ENCODE measurements at regions not wholly inside any gene's neighbourhood (a gene's known extent, or its start where the extent isn't known, plus 50 kb on each side); places are given as distances from the start of the nearest gene placed in this dataset.

DNA sequence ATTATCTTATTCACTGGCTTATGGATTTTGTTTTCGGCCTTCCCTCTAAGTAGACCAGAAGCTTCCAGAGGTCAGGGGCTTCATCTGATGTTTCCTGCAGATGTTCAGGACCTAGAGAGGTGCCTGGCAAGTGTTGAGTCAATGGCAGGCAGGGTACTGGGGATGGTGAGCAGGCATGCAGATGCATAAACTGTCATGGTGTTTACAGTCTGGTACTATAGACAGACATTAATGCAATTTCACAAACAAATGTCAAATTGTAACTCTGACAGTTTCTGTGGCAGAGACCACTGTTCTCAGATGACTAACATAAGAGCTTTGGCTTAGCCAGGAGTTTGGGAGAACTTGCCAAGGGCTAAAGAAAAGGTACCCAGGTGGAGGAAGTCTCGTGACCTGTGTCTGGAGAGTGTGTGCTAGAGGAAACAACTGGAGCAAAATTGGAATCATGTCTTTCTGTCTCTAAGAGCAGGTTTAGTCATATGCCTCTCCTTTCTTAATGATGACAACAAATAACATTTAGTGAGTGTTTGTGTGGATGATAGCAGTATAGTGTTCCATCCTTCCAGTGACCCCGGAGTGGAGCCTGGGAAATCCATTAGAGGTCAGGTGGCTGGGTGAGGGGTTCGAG, 53.7 kb upstream of the TRAK1 start:
- DNase-seq (ENCODE audit: low spot score): no peak

DNA sequence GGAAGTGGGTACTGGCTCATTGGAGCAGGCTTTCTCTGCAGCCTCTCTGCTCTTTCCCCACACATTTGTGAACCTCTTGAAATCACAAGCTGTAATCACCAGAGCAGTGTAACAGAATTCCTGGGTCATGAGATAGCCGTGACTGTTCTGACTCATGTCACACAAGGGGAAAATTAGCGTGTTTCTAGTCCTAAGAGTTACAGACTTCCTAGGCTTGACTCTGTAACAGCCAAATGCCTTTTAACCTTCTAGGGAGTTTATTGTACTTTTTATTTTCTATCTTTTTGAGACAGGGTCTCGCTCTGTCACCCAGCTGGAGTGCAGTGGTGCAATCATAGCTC, 54.7 kb upstream of the TRAK1 start:
- no peak for DNase-seq (ENCODE audit: low spot score)

DNA sequence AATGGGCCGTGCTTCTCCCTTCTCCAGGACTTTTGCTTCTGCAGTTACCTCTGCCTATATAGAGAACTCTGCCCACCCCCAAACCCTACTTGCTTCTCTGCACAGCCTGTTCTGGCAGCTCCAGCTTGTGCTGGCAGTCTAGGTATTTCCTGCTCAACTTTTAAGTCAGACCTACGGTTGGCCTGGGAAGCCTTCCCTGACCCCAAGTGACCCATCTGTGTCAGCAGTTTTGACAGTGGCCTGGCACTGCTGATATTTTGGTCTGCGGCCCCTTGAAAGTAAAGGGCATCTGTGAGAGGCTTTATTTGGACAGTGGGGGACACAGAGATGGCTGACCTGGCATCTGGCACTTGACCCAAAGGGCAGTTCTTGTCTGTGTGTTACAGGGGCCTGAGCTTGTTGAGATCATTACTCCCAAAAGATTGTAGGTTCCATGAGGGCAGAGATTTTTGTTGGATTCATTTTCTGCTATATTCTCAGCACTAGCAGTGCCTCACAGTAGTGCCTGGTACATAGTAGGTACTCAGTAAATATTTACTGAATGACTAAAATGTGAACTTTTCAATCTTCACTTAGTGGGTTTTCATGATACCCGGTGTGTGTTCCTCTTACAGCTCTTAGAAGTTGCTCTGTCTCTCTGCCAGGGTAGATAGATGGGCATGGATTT, 55.2 kb upstream of the TRAK1 start:
- DNase-seq (ENCODE audit: low spot score): no peak

DNA sequence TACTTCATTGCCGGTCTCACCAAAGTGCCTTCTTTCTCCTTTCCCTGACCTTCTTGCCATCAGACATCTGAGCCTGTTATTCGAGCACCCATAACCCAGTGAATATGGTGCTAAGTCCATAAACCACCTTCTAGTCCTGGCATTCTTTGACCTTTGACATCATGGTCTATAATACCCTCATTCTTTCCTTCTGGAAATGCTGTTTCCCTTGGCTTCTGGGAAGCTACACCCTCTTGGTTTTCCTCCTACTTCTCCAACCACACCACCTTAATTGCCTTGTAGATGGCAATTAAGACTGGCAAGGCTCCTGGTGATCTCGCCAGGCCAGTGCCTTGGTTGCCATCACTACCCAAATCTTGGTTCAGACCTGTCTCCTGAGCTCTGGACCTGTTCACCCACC, 56.1 kb upstream of the TRAK1 start:
- no peak for DNase-seq (ENCODE audit: low spot score)

DNA sequence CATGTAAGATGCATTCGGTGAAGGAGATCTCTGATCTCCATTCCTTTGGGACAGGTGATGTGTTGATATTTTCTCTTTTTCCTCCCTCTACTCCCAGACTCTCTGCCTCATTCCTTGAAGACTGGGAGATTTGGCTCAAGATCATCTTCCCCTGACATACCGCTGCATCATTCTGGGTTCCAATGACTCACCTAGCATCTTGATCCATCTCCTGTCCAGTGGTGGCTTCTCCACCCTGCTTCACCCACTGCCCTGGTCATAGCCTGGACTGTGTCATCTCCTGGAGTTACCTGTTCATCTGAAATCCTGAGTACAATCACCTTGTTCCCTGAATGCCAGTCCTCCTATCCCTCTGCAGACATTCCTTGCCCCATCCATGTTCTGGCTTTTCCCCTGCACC, 57.4 kb upstream of the TRAK1 start:
- DNase-seq (ENCODE audit: low spot score): no peak

DNA sequence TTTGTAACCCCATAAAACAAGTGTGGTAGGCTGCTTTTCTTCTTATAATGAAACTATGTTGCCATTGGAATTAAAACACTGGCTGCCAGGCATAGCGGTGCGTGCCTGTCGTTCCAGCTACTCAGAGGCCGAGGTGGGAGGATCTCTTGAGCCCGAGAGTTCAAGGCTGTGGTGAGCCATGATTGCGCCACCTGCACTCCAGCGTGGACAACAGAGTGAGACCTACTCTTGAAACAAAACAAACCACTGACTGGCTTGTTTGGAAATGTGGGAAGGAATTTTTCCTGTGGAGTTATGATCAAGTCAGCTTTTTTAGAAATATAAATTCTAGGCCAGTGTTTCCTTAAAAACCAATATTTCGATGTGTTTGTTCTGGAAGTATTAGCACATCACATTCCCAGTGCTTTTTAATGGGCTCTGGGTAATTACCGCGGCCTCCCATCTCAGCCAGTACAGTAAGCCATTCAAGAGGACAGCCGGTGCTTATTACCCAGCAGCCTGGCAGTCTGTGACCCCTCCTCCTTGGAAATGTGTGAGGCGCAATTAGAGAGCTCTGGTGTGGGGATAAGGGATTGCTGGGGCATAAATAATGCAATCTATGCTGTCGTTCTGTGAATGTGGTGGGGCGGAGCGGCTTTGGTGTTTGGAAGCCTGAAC, 58.3 kb upstream of the TRAK1 start:
- DNase-seq (ENCODE audit: low spot score): peak; percentile 16

DNA sequence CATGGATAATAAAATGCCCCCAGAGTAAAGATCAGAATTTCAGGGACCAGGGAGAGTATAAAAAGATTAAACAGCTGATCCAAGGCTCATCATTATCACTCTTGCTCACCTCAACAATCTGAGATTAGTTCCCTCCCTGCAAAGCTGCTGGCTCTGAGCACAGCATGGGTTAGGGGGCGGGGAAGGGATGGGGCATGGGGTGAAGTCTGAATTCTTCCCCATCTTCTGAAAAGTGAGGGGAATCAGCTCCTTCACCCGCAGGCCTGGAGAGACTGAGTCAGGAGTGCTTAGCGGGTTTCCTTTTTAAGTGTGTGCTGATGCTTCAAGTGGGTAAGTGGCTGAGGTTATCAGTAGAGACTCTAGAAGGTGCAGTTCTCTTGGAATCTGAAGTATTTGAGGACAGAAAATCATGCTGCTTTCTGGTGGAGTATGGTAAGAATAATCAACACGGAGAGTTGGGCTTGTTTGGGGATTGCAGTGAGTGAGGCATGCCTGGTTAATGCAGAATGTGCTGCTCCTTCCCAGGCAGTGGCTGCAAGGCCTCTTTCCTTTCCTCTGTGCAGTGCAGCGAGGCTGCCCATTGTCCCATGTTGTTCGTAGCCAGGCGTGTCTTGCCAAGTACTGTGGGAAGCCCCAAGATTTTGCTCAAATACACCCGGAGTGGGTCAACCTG, 59.2 kb upstream of the TRAK1 start:
- peak; percentile 21 for DNase-seq (ENCODE audit: low spot score)

DNA sequence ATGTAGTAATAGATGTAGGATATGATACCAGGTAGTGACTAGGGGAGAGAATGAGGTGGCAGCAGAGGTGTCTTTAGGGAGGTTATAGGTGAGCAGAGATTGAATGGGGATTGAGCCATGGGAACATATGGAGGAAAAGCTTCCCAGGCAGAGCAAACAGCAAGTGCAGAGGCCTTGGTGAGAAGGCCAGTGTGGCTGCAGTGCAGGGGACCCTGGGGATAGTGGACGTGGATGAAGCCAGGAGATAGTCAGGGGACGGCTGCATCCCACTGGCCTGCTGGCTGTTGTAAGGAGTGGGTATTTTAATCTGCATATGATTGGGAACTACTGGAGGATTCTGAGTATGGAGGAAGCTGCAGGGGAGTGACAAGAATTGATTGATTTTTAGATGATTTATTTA, 62.7 kb upstream of the TRAK1 start:
- no peak for DNase-seq (ENCODE audit: low spot score)

DNA sequence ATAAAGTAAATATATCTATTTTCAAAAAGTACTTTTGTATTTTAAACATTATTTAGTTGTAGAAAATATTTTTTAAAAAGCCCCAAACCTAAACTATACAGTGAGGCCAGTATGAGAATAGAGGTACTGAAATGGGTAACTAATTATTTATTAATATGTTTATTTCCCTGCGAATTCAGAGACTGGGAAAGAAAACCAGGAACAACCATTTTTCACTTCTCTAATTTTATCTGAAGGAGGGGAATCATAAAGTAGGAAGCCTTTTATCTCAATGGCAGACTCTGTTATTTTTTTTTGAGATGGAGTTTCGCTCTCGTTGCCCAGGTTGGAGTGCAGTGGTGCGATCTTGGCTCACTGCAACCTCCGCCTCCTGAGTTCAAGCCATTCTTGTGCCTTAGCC, 63.6 kb upstream of the TRAK1 start:
- no peak for DNase-seq (ENCODE audit: low spot score)

DNA sequence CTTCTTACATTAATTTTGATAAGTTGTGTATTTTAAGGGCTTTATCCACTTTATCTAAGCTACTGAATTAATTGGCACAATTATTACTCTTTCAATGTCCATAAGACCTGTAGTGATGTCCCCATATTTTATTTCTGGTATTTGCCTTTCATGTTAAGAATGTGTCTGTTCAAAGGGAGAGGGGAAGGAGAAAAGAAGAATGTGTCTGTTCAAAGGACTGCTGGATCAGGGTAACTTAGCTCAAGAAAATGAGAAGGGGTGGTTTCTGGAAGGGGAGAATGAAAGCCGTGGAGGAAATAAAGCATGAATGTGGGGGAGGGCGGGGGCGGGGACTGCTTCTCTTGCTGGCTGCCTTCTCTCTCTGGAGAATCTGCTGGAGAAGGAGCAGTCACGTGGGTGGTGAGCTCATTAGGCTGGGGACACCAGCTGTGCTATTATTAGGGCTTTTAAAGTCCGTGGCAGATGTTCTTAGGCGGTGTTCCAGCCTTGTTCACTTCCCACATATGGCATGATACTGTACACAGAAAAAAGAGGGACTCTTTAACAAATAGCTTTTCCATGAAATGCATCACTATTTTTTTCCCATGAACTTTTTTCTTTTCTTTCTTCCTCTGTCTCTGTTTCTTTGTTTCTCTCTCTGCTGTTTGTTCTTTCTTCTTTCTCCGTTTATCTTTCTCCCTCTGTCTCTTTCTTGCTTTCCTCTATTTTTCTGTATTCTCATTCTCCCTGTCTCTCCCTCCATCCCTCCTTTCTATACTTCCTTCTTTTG, 63.7 kb upstream of the ULK4 start:
- peak; percentile 91 for DNase-seq (ENCODE audit: low spot score)

DNA sequence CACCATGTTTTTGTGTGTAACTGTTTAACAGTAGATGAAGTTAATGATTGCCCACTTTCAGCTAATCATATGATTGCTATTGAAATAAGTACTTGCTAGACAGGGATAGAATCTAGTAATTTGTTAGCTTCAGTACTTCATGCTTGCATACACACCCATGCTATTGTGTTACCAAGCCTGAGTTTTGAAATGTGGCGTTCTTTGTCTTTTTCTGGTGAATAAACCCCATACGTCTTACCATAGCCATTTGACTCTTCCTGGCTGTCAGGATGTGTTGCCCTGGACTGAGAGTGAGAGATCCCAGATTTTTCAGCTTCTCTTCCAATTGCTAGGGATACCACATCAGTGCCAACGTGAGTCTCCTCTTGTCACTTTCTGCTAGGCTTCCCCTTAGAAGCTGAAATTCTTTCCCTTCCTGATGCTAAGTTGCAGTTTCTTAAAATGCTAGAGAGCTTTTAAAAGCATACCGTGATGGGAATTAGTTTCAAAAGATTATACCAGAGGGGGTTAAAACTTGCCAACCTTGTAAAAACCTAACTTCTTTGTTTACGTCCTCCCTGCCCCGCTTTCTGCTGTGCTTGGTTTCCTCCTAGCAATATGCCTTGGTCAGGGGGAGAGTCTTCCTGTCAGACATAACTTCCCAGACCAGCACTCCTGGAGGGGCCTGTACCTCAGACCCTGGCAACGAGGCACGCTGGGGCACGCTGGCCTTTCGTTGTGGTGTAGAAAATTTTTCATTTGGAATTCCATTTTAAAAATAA, 62.9 kb upstream of the ULK4 start:
- DNase-seq (ENCODE audit: low spot score): no peak

DNA sequence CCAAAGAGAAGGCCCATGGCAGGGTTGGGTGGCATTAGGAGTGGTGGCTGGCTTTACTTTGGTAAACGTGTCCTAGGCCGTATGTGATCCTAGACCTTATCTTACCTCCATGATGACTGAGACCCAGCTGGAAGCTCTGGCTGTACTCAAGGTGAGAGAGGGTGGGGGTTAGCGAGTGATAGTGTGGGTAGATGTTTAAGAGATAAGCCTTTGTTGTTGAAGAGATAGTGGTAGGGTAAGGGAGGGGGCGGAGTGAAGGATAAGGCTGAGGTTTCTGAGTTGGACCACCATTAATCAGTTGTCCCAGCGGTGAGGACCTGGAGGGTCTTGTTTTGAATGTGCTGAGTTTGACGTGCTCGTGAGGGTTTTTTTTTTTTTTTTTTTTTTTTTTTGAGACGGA, 61.5 kb upstream of the ULK4 start:
- DNase-seq (ENCODE audit: low spot score): no peak

DNA sequence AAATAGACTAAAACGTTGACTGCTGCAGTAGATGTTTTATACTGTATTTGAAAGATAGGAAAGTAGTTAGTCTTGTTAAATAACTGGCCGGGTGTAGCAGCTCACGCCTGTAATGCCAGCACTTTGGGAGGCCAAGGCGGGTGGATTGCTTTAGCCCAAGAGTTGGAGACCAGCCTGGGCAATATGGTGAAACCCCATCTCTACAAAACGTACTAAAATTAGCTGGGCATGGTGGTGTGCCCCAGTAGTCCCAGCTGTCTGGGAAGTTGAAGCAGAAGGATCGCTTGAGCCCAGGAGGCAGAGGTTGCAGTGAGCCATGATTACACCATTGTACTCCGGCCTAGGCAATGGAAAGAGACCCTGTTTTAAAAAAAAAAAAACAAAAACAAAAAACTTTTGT, 60.5 kb upstream of the ULK4 start:
- DNase-seq (ENCODE audit: low spot score): no peak

DNA sequence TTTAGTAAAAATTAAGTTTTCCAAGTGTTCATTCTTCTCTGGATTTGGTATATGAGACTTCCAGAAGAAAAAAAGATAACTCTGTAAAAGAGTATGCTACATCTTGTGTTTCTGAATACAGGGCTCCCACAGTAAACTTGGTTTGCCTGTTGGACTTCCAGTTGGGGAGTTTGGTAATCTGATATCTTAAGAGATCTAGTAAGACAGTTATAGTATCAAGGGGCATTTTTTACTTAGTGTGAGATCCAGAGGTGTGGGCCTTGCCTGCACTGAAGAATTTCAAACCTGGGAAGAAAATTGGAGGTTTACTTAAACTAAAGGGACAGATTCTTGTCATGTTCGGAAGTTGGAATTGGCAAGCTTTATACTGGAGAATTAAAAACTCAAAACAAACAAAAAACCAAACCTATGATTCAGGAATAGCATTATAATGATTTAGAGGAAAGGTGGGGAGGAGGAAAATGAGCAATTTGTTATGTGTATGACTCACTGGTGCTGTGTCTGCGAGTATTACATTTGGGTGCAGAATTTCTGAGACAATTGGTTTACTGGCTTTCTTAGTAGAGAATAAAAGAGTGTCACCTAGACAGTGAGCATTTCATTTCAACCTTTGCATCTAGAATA, 58.9 kb upstream of the ULK4 start:
- DNase-seq (ENCODE audit: low spot score): no peak

DNA sequence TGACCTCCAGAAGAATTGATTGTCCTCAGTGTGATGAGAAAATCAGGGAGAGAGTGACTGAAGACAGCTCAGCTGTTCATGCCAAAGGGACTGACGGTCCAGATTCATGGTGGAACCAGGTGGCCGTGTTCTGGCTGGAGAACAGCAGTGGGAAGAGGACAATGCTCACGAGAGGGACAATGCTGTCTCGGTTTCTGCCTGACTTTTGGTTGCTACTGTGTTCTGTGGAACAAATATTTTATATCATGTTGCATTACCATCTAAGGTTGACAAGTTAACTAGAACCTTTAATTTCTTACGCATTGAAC, 58.0 kb upstream of the ULK4 start:
- DNase-seq (ENCODE audit: low spot score): no peak

DNA sequence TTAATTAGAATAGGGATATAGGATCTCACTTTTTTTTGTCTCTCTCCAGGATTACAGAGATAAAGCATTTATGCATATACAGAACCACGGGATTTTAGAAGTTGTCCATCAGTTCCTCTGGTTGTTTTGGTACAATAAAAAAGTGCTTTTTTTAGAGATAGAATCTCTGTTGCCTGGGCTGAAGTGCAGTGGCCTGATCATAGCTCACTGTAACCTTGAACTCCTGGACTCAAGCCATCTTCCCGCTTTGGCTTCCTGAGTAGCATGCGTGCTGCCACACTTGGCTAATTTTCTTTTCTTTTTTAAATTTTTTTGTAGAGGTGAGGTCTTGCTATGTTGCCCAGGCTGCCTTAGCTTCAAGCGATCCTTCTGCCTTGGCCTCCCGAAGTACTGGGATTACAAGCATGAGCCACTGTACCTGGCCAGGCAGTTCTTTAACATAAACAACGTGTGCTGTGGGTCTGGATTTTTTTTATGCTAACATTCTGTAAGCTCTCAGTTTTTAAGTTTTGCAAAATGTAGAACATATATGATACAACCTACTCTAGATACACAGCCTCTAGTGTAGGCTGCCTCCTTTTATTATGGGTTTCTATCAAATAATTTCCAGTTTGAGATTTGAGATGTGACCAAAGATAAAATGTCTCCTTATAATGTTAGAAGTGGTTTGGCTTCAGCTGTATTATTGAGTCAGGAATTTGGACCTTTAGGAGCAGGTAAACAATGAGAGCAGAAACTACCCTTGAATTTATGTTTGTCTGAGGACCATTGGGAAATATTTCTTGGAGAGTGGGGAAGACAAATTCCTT, 57.4 kb upstream of the ULK4 start:
- no peak for DNase-seq (ENCODE audit: low spot score)

DNA sequence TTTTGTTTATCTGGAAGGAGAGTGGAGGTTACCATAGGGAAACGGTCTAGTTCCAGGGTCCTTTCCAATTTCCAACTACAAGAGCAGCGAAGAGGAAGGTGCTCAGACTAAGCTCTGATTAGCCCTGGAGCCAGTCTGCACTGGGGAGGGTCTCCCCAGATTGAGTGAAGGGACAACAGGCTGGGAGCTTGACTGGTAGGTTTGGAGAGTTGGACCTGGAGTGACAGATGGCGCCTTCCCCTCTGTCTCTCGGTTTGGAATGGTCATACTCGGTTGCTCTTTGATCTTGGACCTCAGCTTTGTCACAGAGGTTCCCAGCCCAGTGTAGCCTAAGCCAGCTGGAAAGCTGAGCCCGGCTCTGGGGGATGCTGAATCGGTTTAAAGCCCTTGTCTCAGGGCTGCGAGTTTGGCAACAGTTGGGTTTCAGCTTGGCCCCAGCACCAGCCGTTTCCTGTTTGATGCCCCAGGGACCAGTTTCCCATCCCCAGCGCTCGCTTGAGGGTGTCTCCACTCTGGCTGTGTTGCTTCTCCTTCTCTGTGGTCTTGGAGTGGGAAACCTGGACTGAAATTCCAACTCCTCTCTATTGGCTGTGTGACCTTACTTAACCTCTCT, 53.1 kb upstream of the ULK4 start:
- peak; percentile 39 for DNase-seq (ENCODE audit: low spot score)

DNA sequence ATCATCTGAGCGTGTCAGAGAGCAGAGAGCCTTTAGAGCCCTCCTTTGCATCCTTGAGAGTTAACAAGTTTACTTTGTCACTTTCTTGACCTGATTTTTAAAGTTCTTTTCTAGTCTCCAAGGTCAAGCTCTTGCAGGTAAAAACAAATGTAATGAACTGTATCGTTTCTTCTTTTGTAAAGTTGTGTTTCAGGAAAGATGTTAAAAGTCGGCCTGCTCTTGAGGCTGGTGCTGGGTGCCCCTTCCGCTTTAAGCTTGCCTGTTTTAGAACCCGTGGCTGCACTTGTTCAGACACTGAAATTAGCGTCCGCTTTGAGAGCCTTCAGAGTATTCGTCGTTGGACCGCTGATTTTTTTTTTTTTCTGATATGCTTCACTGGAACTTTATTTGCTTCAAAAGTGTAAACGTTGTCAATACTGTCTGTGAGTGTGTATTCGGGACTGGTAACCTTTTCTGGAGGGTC, 52.6 kb upstream of the ULK4 start:
- no peak for DNase-seq (ENCODE audit: low spot score)

DNA sequence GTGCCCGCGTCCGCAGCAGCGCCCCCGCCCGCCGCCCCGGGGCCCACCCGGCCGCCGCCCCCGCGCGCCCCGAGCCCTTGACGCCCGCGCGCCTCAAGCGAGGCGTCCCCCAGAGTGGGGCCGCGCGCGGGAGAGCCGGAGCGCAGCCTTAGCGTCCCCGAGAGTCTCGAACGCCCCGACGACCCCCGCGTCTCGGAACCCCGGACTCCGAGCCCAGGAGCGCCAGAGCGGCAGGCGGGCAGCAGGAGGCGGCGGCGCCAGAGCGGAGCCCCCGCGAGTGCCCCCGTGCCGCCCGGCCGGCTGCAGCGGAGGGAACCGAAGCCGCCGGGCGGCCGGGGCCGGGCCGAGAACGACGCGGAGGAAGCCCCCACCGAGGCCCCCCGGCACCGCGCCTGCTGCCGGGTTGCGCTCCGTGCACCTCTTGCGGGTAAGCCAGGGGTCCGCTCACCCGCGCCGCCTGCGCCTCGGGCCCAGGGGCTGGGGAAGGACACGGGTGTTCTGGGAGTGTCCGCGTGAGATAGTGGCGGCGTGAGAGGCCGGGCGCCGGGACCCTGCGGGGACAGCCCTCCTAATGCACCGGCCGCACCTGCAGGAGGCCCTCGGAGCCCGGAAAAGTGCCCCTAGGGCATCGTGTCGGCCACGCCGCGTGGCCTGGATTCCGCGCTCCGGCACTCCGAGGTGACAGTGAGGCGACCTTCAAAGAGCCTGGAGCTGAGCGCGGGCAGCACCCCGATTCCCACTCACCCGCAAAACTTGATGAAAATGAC, 52.0 kb upstream of the ULK4 start:
- DNase-seq (ENCODE audit: low spot score): no peak
